Colonic mucosa (tissue), 4 donors: ENCODE measurements at regions not wholly inside any gene's neighbourhood (a gene's known extent, or its start where the extent isn't known, plus 50 kb on each side); places are given as distances from the start of the nearest gene placed in this dataset.
A peak's percentile ranks its signal among the peaks of the same experiment; 100 is the strongest.
"Not testable (repeated sequence)": the region's sequence is repeated elsewhere in the genome, so short reads cannot be mapped to it uniquely, and the experiment has no call there.

Source experiments
- DNase-seq: peaks from one replicate; pipeline ENCODE4 v3.0.0-alpha.2; 2020
- H3K27ac ChIP-seq: fragments of 200-600 bp; one replicate; pipeline ENCODE4 v1.8.0; 2021
- H3K27me3 ChIP-seq: fragments of 200-600 bp; one replicate; pipeline ENCODE4 v1.8.0; 2021
- H3K36me3 ChIP-seq: fragments of 200-600 bp; one replicate; pipeline ENCODE4 v1.8.0; 2021
- H3K4me1 ChIP-seq: fragments of 200-600 bp; one replicate; pipeline ENCODE4 v1.8.0; 2021; ENCODE audit warnings: mild to moderate bottlenecking
- H3K4me3 ChIP-seq: fragments of 200-600 bp; one replicate; pipeline ENCODE4 v1.8.0; 2021
- H3K9ac ChIP-seq, 2 donors: one replicate each; pipeline ENCODE4 v1.7.0; 2013; ENCODE audit warnings: control low read depth in 2 of 2, low read depth in 2 of 2, low read length in 2 of 2
- H3K9me3 ChIP-seq: fragments of 200-600 bp; one replicate; pipeline ENCODE4 v1.8.0; 2021
- intact Hi-C: fragments of 100-400 bp; cut with DNase I; formaldehyde crosslinking; loops from one replicate; pipeline ENCODE4 v1.14.1; 2022
- TF ChIP-seq, protein P1 (sequence below): fragments of 200-600 bp; IDR thresholded peaks from one replicate; pipeline ENCODE4 v1.8.0; 2022; ENCODE audit warnings: antibody characterized with exemption, mild to moderate bottlenecking
- donor health status: healthy.
- donor health status: DM: no; HTN: no; CAD: no.
- donor health status: DM: no; HTN: no; CAD: no.

GRCh38 chr17:19470530-19471261 lies 59.7 kb downstream of the RNF112 start:
- Histone ChIP-seq H3K4me3 (no peak overlapping the region), H3K4me1 (no peaks in the 10 kb centered on the region), H3K36me3 (no peaks in the 10 kb centered on the region), H3K9ac (no peak overlapping the region), H3K27me3 (no peaks in the 10 kb centered on the region), H3K9me3 (no peaks in the 10 kb centered on the region), H3K27ac (peak overlapping the region; percentile 32)
- intact Hi-C loops = no loop called here
- TF ChIP-seq, protein P1, sequence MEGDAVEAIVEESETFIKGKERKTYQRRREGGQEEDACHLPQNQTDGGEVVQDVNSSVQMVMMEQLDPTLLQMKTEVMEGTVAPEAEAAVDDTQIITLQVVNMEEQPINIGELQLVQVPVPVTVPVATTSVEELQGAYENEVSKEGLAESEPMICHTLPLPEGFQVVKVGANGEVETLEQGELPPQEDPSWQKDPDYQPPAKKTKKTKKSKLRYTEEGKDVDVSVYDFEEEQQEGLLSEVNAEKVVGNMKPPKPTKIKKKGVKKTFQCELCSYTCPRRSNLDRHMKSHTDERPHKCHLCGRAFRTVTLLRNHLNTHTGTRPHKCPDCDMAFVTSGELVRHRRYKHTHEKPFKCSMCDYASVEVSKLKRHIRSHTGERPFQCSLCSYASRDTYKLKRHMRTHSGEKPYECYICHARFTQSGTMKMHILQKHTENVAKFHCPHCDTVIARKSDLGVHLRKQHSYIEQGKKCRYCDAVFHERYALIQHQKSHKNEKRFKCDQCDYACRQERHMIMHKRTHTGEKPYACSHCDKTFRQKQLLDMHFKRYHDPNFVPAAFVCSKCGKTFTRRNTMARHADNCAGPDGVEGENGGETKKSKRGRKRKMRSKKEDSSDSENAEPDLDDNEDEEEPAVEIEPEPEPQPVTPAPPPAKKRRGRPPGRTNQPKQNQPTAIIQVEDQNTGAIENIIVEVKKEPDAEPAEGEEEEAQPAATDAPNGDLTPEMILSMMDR = no peak
- peak; percentile 66 for DNase-seq

GRCh38 chr17:19474405-19474804 lies 59.2 kb upstream of the SLC47A1 start:
- intact Hi-C loops, H3K4me1 ChIP-seq: not testable (repeated sequence)

DNA sequence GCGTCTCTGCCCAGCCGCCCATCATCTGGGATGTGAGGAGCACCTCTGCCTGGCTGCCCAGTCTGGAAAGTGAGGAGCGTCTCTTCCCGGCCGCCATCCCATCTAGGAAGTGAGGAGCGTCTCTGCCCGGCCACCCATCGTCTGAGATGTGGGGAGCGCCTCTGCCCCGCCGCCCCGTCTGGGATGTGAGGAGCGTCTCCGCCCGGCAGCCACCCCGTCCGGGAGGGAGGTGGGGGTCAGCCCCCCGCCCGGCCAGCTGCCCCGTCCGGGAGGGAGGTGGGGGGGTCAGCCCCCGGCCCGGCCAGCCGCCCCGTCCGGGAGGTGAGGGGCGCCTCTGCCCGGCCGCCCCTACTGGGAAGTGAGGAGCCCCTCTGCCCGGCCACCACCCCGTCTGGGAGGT lies 57.9 kb upstream of the SLC47A1 start:
- H3K27ac ChIP-seq, H3K36me3 ChIP-seq, H3K27me3 ChIP-seq, intact Hi-C loops, H3K4me1 ChIP-seq, DNase-seq, H3K9ac ChIP-seq, H3K4me3 ChIP-seq, H3K9me3 ChIP-seq: not testable (repeated sequence)

More at GRCh38 chr17:19474405-19474804, 59.2 kb upstream of the SLC47A1 start:
- not testable (repeated sequence) for H3K27ac ChIP-seq, H3K9ac ChIP-seq, H3K27me3 ChIP-seq, H3K9me3 ChIP-seq, H3K36me3 ChIP-seq, H3K4me3 ChIP-seq, DNase-seq

- H3K9ac ChIP-seq = no peak overlapping the region
- H3K4me3 ChIP-seq = no peak overlapping the region
- H3K36me3 ChIP-seq = no peaks in the 10 kb centered on the region
- no peaks in the 10 kb centered on the region for H3K4me1 ChIP-seq
- TF ChIP-seq, protein P1 = no peak
- H3K27ac ChIP-seq = no peak overlapping the region
- intact Hi-C loops = no loop called here
- H3K9me3 ChIP-seq = no peaks in the 10 kb centered on the region
- no peaks in the 10 kb centered on the region for H3K27me3 ChIP-seq
- DNase-seq = no peak
These were observed 51.1 kb upstream of the SLC47A1 start for GRCh38 chr17:19482576-19482975.
